Middle frontal gyrus (tissue), 1 donor: ENCODE measurements at regions not wholly inside any gene's neighbourhood (a gene's known extent, or its start where the extent isn't known, plus 50 kb on each side); places are given as distances from the start of the nearest gene placed in this dataset.

Source experiments
- DNase-seq: peaks from one replicate; pipeline ENCODE4 v3.0.0-alpha.2; 2015; ENCODE audit warnings: low spot score; ENCODE audit errors: extremely low spot score

DNA sequence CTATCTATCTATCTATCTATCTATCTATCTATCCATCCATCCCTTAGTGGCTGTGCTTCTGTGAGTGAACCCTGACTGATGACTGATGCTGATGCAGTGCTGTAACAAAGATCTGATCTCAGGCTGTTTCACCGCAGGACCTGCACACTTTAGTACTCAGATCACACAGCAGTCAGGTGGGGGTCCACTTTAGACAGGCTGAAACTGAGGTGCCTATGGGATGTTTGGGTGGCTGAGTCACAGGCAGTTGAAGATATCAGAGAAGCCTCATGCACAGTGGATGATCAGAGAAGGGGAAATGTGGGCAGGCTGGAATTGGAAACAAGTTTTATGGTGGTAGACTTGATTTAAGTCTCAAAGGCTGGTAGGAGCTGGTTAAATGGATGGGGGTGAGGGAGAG, 156.4 kb downstream of the INSIG2 start:
- no peak for DNase-seq

- DNase-seq = no peak
Observed at GRCh38 chr2:118243031-118243430, 154.8 kb downstream of the INSIG2 start.

- no peak for DNase-seq
Observed at GRCh38 chr2:118242216-118242615, 153.9 kb downstream of the INSIG2 start.

DNA sequence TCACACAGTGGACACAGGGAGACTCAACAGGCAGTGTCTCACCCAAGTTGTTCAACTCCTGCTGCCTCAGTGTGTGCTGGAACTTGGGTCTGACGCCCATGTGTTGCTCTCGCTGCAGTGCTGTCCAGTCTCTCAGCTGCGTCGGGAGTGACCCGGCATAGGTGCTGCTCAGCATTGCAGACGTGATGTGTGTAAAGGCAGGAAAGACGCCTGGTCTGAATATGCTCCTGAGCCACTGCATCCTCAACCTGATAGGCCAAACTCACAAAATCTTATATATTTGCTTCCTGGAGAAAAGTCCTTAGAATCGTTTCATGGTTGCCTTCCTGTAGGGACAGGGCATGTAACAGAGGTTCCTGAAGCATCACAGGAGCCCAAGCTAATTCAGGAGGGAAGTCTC, 152.9 kb downstream of the INSIG2 start:
- no peak for DNase-seq

DNA sequence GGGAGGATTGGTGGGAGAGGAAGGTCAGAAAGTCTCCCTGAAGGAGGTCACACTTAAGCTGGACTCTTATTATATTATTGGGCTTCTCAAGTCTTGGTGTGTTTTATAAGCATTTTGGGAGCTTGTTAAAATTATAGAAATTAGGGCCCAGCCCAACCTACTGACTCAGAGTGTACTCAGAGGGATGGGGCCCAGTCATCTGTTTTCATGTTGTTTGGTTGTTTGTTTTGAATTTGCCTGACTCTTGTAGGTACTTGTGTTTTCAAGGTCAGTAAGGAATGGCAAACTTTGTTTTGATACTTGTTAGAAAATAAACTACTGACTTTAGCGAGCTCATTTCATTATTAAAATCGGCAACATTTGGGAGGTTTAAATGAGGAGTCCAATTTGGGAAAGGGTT, 152.0 kb downstream of the INSIG2 start:
- no peak for DNase-seq

- no peak for DNase-seq
Observed at GRCh38 chr2:118239284-118239683, 151.0 kb downstream of the INSIG2 start.

DNA sequence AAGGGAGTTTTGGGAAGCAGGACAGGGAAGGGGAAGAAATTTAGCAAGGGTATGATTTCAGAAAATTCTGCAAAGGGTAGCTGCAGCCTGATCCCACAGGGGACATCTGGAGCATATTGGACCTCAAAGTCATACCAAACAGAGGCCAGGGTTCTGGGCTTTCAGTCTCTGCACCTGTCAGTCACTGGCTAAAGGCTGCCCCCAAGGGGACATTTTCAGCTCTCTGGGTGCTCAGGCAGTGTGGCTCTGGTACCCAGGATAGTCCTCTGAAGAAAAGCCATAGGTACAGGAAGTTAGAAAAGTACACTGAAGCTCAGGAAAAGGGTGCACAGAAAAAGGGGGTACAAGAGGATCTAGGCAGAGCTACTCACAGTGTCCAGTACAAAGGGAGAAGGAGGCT, 149.2 kb downstream of the INSIG2 start:
- no peak for DNase-seq

- no peak for DNase-seq
Observed at GRCh38 chr2:118232796-118233195, 144.5 kb downstream of the INSIG2 start.

GRCh38 chr2:118232391-118232790, 144.1 kb downstream of the INSIG2 start:
- DNase-seq = no peak

GRCh38 chr2:118231759-118232158, 143.5 kb downstream of the INSIG2 start:
- no peak for DNase-seq

GRCh38 chr2:118227698-118228508, 139.6 kb downstream of the INSIG2 start:
- DNase-seq = no peak

DNA sequence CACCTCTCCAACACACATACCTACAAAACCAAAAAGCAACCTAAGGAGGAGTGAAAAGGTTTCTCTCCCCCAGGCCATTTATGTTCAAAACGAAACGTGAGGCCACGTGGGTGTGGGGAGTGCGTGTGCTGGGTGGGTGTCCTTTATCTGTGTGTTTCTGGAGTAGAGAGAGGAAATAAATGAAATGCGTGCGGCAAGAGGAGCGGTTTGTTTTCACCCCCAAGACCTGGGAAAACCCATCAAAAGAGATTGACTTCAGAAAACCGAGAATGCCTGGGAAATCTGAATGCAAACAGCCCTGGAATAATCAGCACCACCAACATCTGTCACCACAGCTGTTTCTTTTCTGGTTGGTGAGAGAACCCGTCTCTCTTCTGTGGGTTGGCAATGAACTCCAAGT, 137.4 kb downstream of the INSIG2 start:
- no peak for DNase-seq

GRCh38 chr2:118224895-118225311, 136.6 kb downstream of the INSIG2 start:
- DNase-seq = no peak

GRCh38 chr2:118223992-118224894, 136.0 kb downstream of the INSIG2 start:
- DNase-seq = no peak

DNA sequence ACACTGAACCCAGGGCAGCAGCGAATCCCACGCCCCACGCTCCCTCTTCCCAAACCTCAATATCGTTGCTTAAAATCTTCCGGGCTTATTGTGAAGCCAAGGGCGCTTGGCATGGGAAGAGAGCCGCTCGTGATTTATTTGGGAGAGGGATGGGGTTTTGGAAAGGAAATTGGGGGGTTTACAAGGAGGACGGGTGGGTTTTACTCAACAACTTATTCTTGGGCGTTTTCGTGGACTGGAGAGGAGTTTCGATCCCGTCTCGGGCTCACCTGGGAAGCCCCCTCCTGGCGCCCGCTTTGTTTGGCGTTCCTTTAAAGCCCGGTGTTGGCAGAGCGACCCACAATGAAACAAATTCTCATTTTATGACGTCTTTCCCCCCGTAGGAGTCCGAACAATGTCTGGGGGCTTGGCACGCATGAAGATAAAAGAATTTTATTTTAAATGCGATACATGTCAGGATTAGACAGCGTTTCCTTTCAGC, 135.3 kb downstream of the INSIG2 start:
- DNase-seq = no peak

DNA sequence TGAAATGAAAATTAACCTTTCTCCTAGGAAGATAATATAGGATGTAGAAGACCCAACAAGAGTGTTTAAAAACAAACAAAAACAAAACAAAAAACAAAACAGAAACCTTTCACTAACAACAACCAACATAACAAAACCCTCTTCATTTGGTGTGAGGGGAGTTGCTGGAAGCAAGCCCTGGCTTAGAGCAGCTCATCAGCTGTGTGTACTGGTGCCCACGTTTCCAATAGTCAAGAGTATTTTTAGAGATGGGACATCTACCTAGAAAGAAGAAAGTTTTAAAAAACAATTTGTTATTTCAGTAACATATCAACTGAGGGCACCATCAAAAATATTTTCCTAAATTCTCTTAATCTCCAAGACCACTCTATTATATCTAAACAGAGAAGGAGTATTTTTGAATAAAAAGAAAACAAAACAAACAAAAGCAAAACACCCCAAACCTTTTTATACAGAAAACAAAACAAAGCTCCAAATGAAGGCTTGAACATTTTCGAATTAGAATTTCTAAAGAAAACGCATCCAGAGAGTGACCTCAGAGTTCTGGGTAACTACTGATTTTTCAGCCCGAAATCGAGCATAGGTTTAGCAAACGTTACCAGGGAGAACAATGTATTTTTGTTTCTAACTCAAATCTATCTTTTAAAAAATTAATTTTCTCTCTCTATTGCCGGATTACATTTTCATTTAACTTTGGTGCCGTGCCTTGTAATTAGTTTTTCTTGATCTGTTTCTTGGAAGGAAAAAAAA, 134.6 kb downstream of the INSIG2 start:
- no peak for DNase-seq

DNA sequence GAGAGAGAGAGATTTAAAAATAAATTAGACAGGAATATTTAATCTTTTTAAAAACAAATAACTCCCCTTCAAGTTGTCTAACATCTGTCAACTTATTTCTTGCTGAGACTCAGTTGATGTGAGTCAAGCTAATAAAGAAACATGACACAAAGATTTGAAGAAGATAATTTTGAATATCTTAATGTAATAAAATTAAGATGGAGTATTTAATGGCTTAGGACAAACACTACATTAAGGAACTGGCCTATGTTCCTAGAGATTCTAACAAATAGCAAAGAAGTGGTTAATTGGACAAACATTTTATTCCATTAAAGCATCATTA, 134.0 kb downstream of the INSIG2 start:
- no peak for DNase-seq

DNA sequence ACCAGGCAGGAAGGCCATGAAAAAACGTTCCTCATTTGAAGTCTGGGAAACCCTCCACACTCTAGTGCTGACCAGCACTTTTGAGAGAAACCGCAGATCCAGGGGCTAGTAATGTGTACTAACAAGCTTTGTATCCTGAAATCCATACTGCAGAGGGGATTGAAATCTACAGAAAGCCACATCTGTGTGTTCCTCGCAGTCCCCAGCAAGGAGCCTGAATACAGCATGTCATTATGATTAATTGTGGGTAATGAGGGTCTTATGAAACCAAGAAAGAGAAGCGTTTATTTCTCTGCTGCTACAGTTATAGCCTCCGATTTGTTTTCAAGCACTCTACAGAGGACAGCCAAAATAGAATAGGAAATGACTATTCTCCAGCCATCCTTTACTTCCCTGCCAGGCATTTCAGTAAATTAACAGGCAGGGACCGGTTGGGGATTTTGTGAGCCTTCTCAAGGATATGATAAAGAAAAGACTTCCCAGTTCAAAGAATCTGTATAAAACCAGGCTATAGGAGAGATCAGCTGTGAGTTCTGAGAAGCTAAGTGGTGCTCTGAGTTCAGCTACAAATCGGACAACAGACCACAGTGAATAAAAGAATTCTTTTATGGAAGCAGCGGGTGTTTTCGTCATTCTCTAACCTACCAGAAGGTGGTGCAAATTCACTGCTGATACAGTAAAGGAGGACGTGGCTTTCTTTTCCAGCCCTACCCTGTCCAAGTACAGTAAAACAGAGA, 133.4 kb downstream of the INSIG2 start:
- no peak for DNase-seq

DNA sequence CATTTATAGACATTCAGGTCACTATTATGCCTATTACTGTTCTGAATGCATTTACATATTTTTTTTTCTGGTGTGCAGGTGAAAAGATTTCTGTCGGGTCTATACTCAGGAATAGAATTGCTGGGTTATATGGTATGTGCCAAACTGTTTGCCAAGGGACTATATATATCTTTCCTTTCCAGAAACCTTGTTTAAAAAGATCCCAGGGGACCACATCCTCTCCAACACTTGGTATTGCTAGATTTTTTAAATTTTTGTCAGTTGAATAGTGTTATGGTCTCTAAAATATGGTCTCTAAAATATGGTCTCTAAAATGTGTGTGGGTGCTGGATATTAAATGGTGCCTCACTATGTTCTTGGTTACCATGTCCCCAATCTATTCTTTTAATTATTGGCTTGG, 131.3 kb downstream of the INSIG2 start:
- DNase-seq = no peak

- DNase-seq = no peak
Observed at GRCh38 chr2:118216224-118216623, 128.0 kb downstream of the INSIG2 start.

GRCh38 chr2:118209727-118210126, 121.5 kb downstream of the INSIG2 start:
- no peak for DNase-seq
